ENCODE measurements at regions not wholly inside any gene's neighbourhood (a gene's known extent, or its start where the extent isn't known, plus 50 kb on each side); places are given as distances from the start of the nearest gene placed in this dataset.

- TF ChIP-seq EZH2phosphoT487 (conservative IDR thresholded peaks at IDR 0.05; ENCODE audit: low read length), result no peak
- TF ChIP-seq CTCF (IDR thresholded peaks at IDR 0.05; ENCODE audit: insufficient read depth, low read length, poor library complexity, severe bottlenecking), result no peak
Measured at GRCh38 chr2:72077702-72078169, 69.9 kb downstream of the CYP26B1 start.
